A549 (cell line): ENCODE measurements at regions not wholly inside any gene's neighbourhood (a gene's known extent, or its start where the extent isn't known, plus 50 kb on each side); places are given as distances from the start of the nearest gene placed in this dataset.

Experiments used
- ATAC-seq, 2 experiments: fragments of 200-7000 bp in 1 of 2; fragments of >200 bp in 1 of 2; cut with Nextera tagmentation in 1 of 2; cut with Tn5 transposase in 1 of 2; 3 replicates each; pipeline versions ENCODE4 v1.8.0 to v1.9.1; 2018 to 2020; ENCODE audit warnings: mild to moderate bottlenecking in 1 of 2, moderate library complexity in 1 of 2
- CTCF ChIA-PET: fragments of 300-600 bp; sonication (Branson Sonifier 250); formaldehyde crosslinking; extraction: SDS; loops from one replicate; lab custom pipeline; 2021; ENCODE audit warnings: antibody characterized with exemption, inconsistent platforms; lab: Yijun Ruan, JAX
- POLR2A ChIA-PET: fragments of 350-600 bp; formaldehyde crosslinking; extraction: SDS; loops from one replicate; lab custom pipeline; 2021; ENCODE audit warnings: antibody characterized with exemption, inconsistent platforms; lab: Yijun Ruan, JAX
- DNase-seq, 2 experiments: peaks; one replicate each; pipeline versions ENCODE4 v3.0.0 to v3.0.0-alpha.2; 2011 to 2016; ENCODE audit warnings: low read depth in 1 of 2, low spot score in 1 of 2
- FAIRE-seq: peaks from 2 replicates; lab custom pipeline; 2011; peaks lifted over from hg19 to GRCh38; lab: Jason Lieb, UNC
- H3K27ac ChIP-seq, 2 experiments: fragments of >200 bp; sonication (Bioruptor Twin); formaldehyde crosslinking; 3 replicates each; pipeline ENCODE4 v1.5.1; 2016 to 2017
- H3K4me1 ChIP-seq: fragments of >200 bp; sonication (Bioruptor Twin); formaldehyde crosslinking; 3 replicates; pipeline ENCODE4 v1.6.1; 2016
- H3K4me2 ChIP-seq: fragments of >200 bp; sonication (Bioruptor Twin); formaldehyde crosslinking; 3 replicates; pipeline ENCODE4 v1.6.1; 2016
- H3K4me3 ChIP-seq: fragments of >200 bp; sonication (Bioruptor Twin); formaldehyde crosslinking; 3 replicates; pipeline ENCODE4 v1.5.1; 2016
- H3K9me3 ChIP-seq: fragments of >200 bp; sonication (Bioruptor Twin); formaldehyde crosslinking; 3 replicates; pipeline ENCODE4 v1.6.1; 2016
- CBX2 ChIP-seq: fragments of 200-600 bp; sonication (generic); IDR thresholded peaks from 2 replicates; pipeline ENCODE4 v1.6.1; 2016; ENCODE audit warnings: low read depth, mild to moderate bottlenecking, borderline replicate concordance
- CBX8 ChIP-seq: fragments of 200-600 bp; sonication (generic); IDR thresholded peaks from 2 replicates; pipeline ENCODE4 v1.6.1; 2016
- CTCF ChIP-seq: fragments of >200 bp; sonication (Bioruptor Twin); formaldehyde crosslinking; IDR thresholded peaks from 3 replicates; pipeline ENCODE4 v1.5.1; 2016
- EHMT2 ChIP-seq: fragments of 200-600 bp; sonication (generic); IDR thresholded peaks from 2 replicates; pipeline ENCODE4 v1.6.1; 2016; ENCODE audit warnings: antibody characterized with exemption, low read depth, mild to moderate bottlenecking, moderate library complexity
- ELK1 ChIP-seq: fragments of 150-350 bp; IDR thresholded peaks from 2 replicates; pipeline ENCODE4 v1.6.1; 2014; ENCODE audit warnings: low read depth, mild to moderate bottlenecking, low read length
- EP300 ChIP-seq, 2 experiments: fragments of >200 bp; sonication (Bioruptor Twin); formaldehyde crosslinking; IDR thresholded peaks; 2 replicates in 1 of 2; 3 replicates in 1 of 2; pipeline ENCODE4 v1.6.1; 2016 to 2017
- ESRRA ChIP-seq: fragments of 150-350 bp; IDR thresholded peaks from 2 replicates; pipeline ENCODE4 v1.6.1; 2014; ENCODE audit warnings: mild to moderate bottlenecking, low read length, borderline replicate concordance
- FOSL2 ChIP-seq, 2 experiments: fragments of 450-650 bp in 1 of 2; fragments of >200 bp in 1 of 2; sonication (Bioruptor Twin) in 1 of 2; formaldehyde crosslinking; IDR thresholded peaks; 2 replicates each; pipeline versions ENCODE4 v1.5.0 to v1.6.1; 2016 to 2020; ENCODE audit warnings: mild to moderate bottlenecking in 1 of 2, moderate library complexity in 1 of 2
- FOXS1 ChIP-seq: fragments of 250-450 bp; sonication (Bioruptor Pico); IDR thresholded peaks from 2 replicates; pipeline ENCODE4 v1.5.0; 2020; ENCODE audit warnings: mild to moderate bottlenecking, moderate library complexity
- GATA3 ChIP-seq: IDR thresholded peaks from 2 replicates; pipeline ENCODE4 v1.6.1; 2012; ENCODE audit warnings: borderline replicate concordance
- HMGXB4 ChIP-seq: fragments of 250-450 bp; sonication (Bioruptor Pico); IDR thresholded peaks from 2 replicates; pipeline ENCODE4 v1.5.0; 2021; ENCODE audit warnings: mild to moderate bottlenecking, moderate library complexity, borderline replicate concordance
- KDM5A ChIP-seq: fragments of 200-600 bp; sonication (generic); IDR thresholded peaks from 2 replicates; pipeline ENCODE4 v1.6.1; 2016; ENCODE audit warnings: antibody characterized with exemption, mild to moderate bottlenecking
- MAZ ChIP-seq: fragments of 150-350 bp; IDR thresholded peaks from 2 replicates; pipeline ENCODE4 v1.6.1; 2014; ENCODE audit warnings: antibody characterized with exemption, low read depth, low read length, borderline replicate concordance
- POLR2AphosphoS2 ChIP-seq: conservative IDR thresholded peaks from 2 replicates; pipeline ENCODE4 v1.6.1; 2012; ENCODE audit warnings: low read length, improper control_type of control experiment, inconsistent platforms
- RAD21 ChIP-seq, 2 experiments: fragments of >200 bp in 1 of 2; sonication (Bioruptor Twin) in 1 of 2; formaldehyde crosslinking in 1 of 2; IDR thresholded peaks in 1 of 2; conservative IDR thresholded peaks in 1 of 2; 2 replicates in 1 of 2; 3 replicates in 1 of 2; pipeline ENCODE4 v1.6.1; 2012 to 2018; ENCODE audit warnings: inconsistent platforms in 1 of 2
- RARB ChIP-seq: fragments of 250-450 bp; sonication (Bioruptor Pico); IDR thresholded peaks from 2 replicates; pipeline ENCODE4 v1.8.0; 2021; ENCODE audit warnings: mild to moderate bottlenecking, moderate library complexity
- RCOR1 ChIP-seq: fragments of 150-350 bp; IDR thresholded peaks from 2 replicates; pipeline ENCODE4 v1.6.1; 2014; ENCODE audit warnings: antibody characterized with exemption, low read length, low read depth
- SMC3 ChIP-seq: fragments of >200 bp; sonication (Bioruptor Twin); formaldehyde crosslinking; IDR thresholded peaks from 3 replicates; pipeline ENCODE4 v1.6.1; 2018; ENCODE audit warnings: inconsistent platforms
- TP53 ChIP-seq: fragments of 250-450 bp; sonication (Bioruptor Pico); IDR thresholded peaks from 2 replicates; pipeline ENCODE4 v1.5.0; 2021; ENCODE audit warnings: mild to moderate bottlenecking, moderate library complexity
- ZFP36 ChIP-seq: fragments of 450-650 bp; IDR thresholded peaks from 2 replicates; pipeline ENCODE4 v1.6.1; 2014; ENCODE audit warnings: borderline replicate concordance; ENCODE audit not compliant: partially characterized antibody
- whole genome bisulfite sequencing: methylation state at CpG from one replicate; pipeline ENCODE4 v1.1.6; 2017; ENCODE audit errors: missing lambda C conversion rate; 5-methylcytosine and 5-hydroxymethylcytosine counted together
- TF ChIP-seq, protein P1 (sequence below): fragments of 450-650 bp; IDR thresholded peaks from 2 replicates; pipeline ENCODE4 v1.6.1; 2014; ENCODE audit warnings: antibody characterized with exemption

DNA sequence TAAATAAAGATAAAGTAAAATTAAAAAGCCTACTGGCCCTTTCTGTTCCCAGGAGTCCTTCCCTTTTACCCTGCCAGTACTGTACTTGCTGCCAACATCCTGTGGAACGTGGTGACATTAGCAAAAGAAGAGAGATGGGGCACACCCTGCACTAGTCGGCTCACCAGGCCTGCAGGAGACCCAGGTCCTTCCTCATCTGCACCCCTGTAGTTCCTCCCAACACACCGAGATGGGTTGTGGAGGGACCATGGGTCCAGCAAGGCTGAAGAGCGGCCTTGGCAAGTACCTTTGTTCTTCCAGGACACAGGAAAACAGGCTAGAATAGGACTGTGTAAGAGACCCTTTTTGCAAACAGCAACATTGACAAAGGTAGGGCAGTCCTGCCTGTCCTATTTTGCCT, 98.7 kb upstream of the TMPRSS2 start:
- no peak for ATAC-seq
- Histone ChIP-seq H3K4me1 (no peaks in the 10 kb centered on the region), H3K4me2 (no peak overlapping the region), H3K4me3 (no peak overlapping the region), H3K27ac (no peak overlapping the region), H3K9me3 (no peaks in the 10 kb centered on the region)
- FAIRE-seq, result no peak
- no peak for DNase-seq
- POLR2A ChIA-PET, result no interaction called here
- 76% methylated on average over 4 of the region's 4 CpGs for WGBS
- TF ChIP-seq CBX2, result no peak
- TF ChIP-seq EP300 (IDR thresholded peaks at IDR 0.05), result no peak
- TF ChIP-seq HMGXB4, result no peak
- TF ChIP-seq EHMT2, result no peak
- no peak for TF ChIP-seq GATA3
- no peak for TF ChIP-seq TP53 (CRISPR knock-in tag)
- TF ChIP-seq ESRRA, result no peak
- TF ChIP-seq RARB (CRISPR knock-in tag), result no peak
- TF ChIP-seq MAZ, result no peak
- TF ChIP-seq FOSL2 (IDR thresholded peaks at IDR 0.05), result no peak
- no peak for TF ChIP-seq FOSL2 (CRISPR knock-in tag; IDR thresholded peaks at IDR 0.05)
- TF ChIP-seq, protein P1, sequence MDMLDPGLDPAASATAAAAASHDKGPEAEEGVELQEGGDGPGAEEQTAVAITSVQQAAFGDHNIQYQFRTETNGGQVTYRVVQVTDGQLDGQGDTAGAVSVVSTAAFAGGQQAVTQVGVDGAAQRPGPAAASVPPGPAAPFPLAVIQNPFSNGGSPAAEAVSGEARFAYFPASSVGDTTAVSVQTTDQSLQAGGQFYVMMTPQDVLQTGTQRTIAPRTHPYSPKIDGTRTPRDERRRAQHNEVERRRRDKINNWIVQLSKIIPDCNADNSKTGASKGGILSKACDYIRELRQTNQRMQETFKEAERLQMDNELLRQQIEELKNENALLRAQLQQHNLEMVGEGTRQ, result no peak
- CTCF ChIA-PET, result interaction anchor here (11.1 kb wide), 1 partner anchor 169 kb away, joined by 189 read pairs; no protein-coding TSS in a partner anchor

- FAIRE-seq (no peak), DNase-seq (no peak), ATAC-seq (no peak)
- no peak overlapping the region for H3K27ac ChIP-seq
- POLR2A ChIA-PET, result no interaction called here
- no peaks in the 10 kb centered on the region for H3K9me3 ChIP-seq
- 89% methylated on average over 7 of the region's 10 CpGs for WGBS
- H3K4me2 ChIP-seq, result no peak overlapping the region
- no peak overlapping the region for H3K4me3 ChIP-seq
- H3K4me1 ChIP-seq, result no peaks in the 10 kb centered on the region
- TF ChIP-seq HMGXB4 (no peak), FOSL2 (IDR thresholded peaks at IDR 0.05) (no peak), FOSL2 (CRISPR knock-in tag; IDR thresholded peaks at IDR 0.05) (no peak), ZFP36 (no peak), MAZ (no peak)
- CTCF ChIA-PET, result interaction anchor here (1.2 to 1.4 kb wide), 2 partner anchors 172 to 211 kb away, joined by 5 to 6 read pairs; no protein-coding TSS in a partner anchor
Observed at GRCh38 chr21:41605934-41606285, 98.0 kb upstream of the TMPRSS2 start.

DNA sequence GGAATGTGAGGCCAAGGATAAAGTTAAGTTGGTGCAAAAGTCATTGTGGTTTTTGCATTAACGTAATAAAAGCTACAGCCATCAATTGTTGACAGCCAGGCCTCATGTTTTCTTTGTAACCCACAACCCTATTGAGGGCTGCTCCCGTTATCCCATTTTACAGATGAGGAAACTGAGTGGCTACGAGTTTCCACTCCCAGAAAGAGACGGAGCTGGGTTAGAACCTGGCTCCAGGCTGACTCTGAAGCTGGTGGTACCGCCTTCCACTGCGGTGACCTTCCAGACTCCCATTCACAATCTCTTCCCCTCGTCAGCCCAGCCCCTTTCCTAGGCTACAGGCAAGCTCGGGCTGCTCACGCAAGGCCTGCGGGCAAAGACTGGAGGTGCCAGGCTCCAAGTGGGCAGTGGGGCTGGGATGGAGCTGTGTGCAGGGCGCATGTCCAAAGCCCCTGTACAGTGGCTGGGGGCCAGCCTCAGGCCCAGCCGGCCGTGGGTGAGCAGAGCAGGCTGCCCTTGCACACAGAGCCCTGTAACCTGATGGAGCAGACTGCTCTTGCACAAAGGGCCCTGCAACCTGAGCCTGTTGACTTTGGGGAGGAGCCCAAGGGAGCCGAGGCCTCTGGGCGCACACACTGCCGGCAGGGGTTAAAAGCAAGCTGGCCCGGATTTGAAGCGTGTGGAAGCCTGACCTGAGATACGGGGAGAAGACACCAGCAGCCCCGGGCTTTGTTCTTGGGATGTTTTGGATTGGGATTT, 97.4 kb upstream of the TMPRSS2 start:
- H3K27ac ChIP-seq, result no peak overlapping the region

More for the DNA sequence above, 97.4 kb upstream of the TMPRSS2 start:
- TF ChIP-seq ELK1, result no peak
- no peak for TF ChIP-seq GATA3
- no peak for TF ChIP-seq CBX8
- no peak for TF ChIP-seq FOXS1 (CRISPR knock-in tag)
- TF ChIP-seq RCOR1, result no peak
- no peak for TF ChIP-seq RAD21 (conservative IDR thresholded peaks at IDR 0.05 in 1 of 2, IDR thresholded peaks at IDR 0.05 in 1 of 2)
- TF ChIP-seq SMC3, result no peak
- no peak for TF ChIP-seq POLR2AphosphoS2
- no peak for TF ChIP-seq KDM5A
- TF ChIP-seq CBX2, result no peak
- TF ChIP-seq CTCF, result no peak
- Histone ChIP-seq H3K4me2 (no peak overlapping the region), H3K4me3 (no peak overlapping the region), H3K9me3 (no peaks in the 10 kb centered on the region), H3K4me1 (no peaks in the 10 kb centered on the region)
- ATAC-seq (no peak), FAIRE-seq (no peak), DNase-seq (no peak)
- POLR2A ChIA-PET, result no interaction called here
- CTCF ChIA-PET, result interaction anchor here (1.2 to 1.4 kb wide), 2 partner anchors 173 to 211 kb away, joined by 5 to 6 read pairs; no protein-coding TSS in a partner anchor
- WGBS, result 72% methylated on average over 13 of the region's 20 CpGs
